H1 (cell line): ENCODE measurements at regions not wholly inside any gene's neighbourhood (a gene's known extent, or its start where the extent isn't known, plus 50 kb on each side); places are given as distances from the start of the nearest gene placed in this dataset.

Experiments
- CTCF ChIA-PET: fragments of 300-600 bp; sonication (Branson Sonifier 250); formaldehyde crosslinking; loops from one replicate; lab custom pipeline; 2021; ENCODE audit not compliant: partially characterized antibody; lab: Charles Lee
- POLR2A ChIA-PET: fragments of 300-600 bp; sonication (Branson Sonifier 250); formaldehyde crosslinking; loops from one replicate; lab custom pipeline; 2021; ENCODE audit warnings: inconsistent platforms; ENCODE audit not compliant: partially characterized antibody; lab: Charles Lee
- DNase-seq, 2 experiments: peaks; one replicate each; pipeline versions ENCODE4 v3.0.0 to v3.0.0-alpha.2; 2010 to 2022; ENCODE audit warnings: low spot score in 2 of 2, low read depth in 1 of 2, mixed read lengths in 1 of 2
- FAIRE-seq: peaks from 2 replicates; lab custom pipeline; 2011; peaks lifted over from hg19 to GRCh38; lab: Jason Lieb, UNC
- H2AFZ ChIP-seq: 2 replicates; pipeline ENCODE4 v1.8.1; 2012; ENCODE audit warnings: low read length, inconsistent platforms
- H2AK5ac ChIP-seq: 2 replicates; pipeline ENCODE4 v1.6.1; 2013; ENCODE audit warnings: low read depth, low read length
- H2BK120ac ChIP-seq: replicated peaks from 2 replicates; pipeline ENCODE3; 2013; ENCODE audit warnings: low read depth, low read length, inconsistent platforms
- H2BK12ac ChIP-seq: 2 replicates; pipeline ENCODE4 v1.6.1; 2013; ENCODE audit warnings: low read depth, low read length
- H2BK15ac ChIP-seq: 2 replicates; pipeline ENCODE4 v1.6.1; 2013; ENCODE audit warnings: low read length
- H2BK20ac ChIP-seq: 2 replicates; pipeline ENCODE4 v1.6.1; 2013; ENCODE audit warnings: low read length
- H2BK5ac ChIP-seq: 2 replicates; pipeline ENCODE4 v1.6.1; 2013; ENCODE audit warnings: low read depth, low read length
- H3K14ac ChIP-seq: 2 replicates; pipeline ENCODE4 v1.6.1; 2013; ENCODE audit warnings: inconsistent platforms; ENCODE audit not compliant: insufficient read length
- H3K18ac ChIP-seq: 2 replicates; pipeline ENCODE4 v1.6.1; 2013; ENCODE audit warnings: low read length; ENCODE audit errors: extremely low read depth
- H3K23ac ChIP-seq: 2 replicates; pipeline ENCODE4 v1.6.1; 2013; ENCODE audit warnings: inconsistent platforms; ENCODE audit not compliant: insufficient read length
- H3K23me2 ChIP-seq: 2 replicates; pipeline ENCODE4 v1.6.1; 2013; ENCODE audit warnings: low read depth, low read length
- H3K27ac ChIP-seq: 2 replicates; pipeline ENCODE4 v1.6.1; 2011; ENCODE audit warnings: low read depth, low read length, inconsistent platforms
- H3K27me3 ChIP-seq, 4 experiments: replicated peaks in 1 of 4; 1 replicate in 1 of 4; 2 replicates in 3 of 4; pipeline versions ENCODE4 v1.6.1 to v1.8.1; 2011 to 2013; ENCODE audit warnings: low read length in 3 of 4, mild to moderate bottlenecking in 3 of 4, inconsistent platforms in 2 of 4, mixed read lengths in 2 of 4, moderate library complexity in 1 of 4; ENCODE audit not compliant: control insufficient read depth in 3 of 4, insufficient read depth in 3 of 4; ENCODE audit errors: extremely low read depth in 1 of 4
- H3K36me3 ChIP-seq, 4 experiments: 2 replicates each; pipeline versions ENCODE4 v1.6.1 to v1.8.1; 2011 to 2013; ENCODE audit warnings: mild to moderate bottlenecking in 4 of 4, low read length in 3 of 4, moderate library complexity in 2 of 4, control low read depth in 1 of 4, inconsistent platforms in 1 of 4; ENCODE audit not compliant: insufficient read depth in 4 of 4, control insufficient read depth in 2 of 4
- H3K4ac ChIP-seq: replicated peaks from 2 replicates; pipeline ENCODE3; 2013; ENCODE audit warnings: low read length, low read depth, mixed read lengths, inconsistent platforms; ENCODE audit not compliant: insufficient read length
- H3K4me1 ChIP-seq, 4 experiments: replicated peaks in 1 of 4; 1 replicate in 1 of 4; 2 replicates in 3 of 4; pipeline versions ENCODE4 v1.6.1 to v1.8.1; 2011 to 2013; ENCODE audit warnings: low read length in 3 of 4, inconsistent platforms in 2 of 4, mixed read lengths in 1 of 4; ENCODE audit not compliant: insufficient read depth in 4 of 4, control insufficient read depth in 3 of 4
- H3K4me2 ChIP-seq, 2 experiments: 2 replicates each; pipeline versions ENCODE4 v1.6.1 to v1.8.1; 2011 to 2013; ENCODE audit warnings: low read depth in 2 of 2, low read length in 2 of 2, control low read depth in 1 of 2, inconsistent platforms in 1 of 2, mild to moderate bottlenecking in 1 of 2; ENCODE audit not compliant: insufficient read depth in 1 of 2
- H3K4me3 ChIP-seq, 4 experiments: fragments of 200-600, 300-600 bp in 1 of 4; sonication (generic), shearing (Covaris generic), sonication (Bioruptor Twin) in 1 of 4; 2 replicates each; pipeline versions ENCODE4 v1.5.1 to v1.8.1; 2011 to 2016; ENCODE audit warnings: low read length in 4 of 4, low read depth in 3 of 4, control low read depth in 2 of 4, inconsistent platforms in 2 of 4, mild to moderate bottlenecking in 2 of 4, mixed read lengths in 1 of 4, moderate library complexity in 1 of 4; ENCODE audit not compliant: insufficient read depth in 2 of 4; ENCODE audit errors: extremely low read depth in 1 of 4
- H3K56ac ChIP-seq: replicated peaks from 2 replicates; pipeline ENCODE3; 2013; ENCODE audit warnings: low read depth, mild to moderate bottlenecking, mixed read lengths, low read length, inconsistent platforms; ENCODE audit not compliant: insufficient read length
- H3K79me1 ChIP-seq: 2 replicates; pipeline ENCODE4 v1.6.1; 2013; ENCODE audit warnings: low read depth, low read length, control low read depth
- H3K79me2 ChIP-seq, 2 experiments: 2 replicates each; pipeline versions ENCODE4 v1.6.1 to v1.8.1; 2012 to 2013; ENCODE audit warnings: low read length in 2 of 2, mild to moderate bottlenecking in 2 of 2, inconsistent platforms in 1 of 2; ENCODE audit not compliant: insufficient read depth in 2 of 2, control insufficient read depth in 1 of 2
- H3K9ac ChIP-seq, 4 experiments: replicated peaks in 1 of 4; 1 replicate in 1 of 4; 2 replicates in 3 of 4; pipeline versions ENCODE4 v1.6.1 to v1.8.1; 2011 to 2013; ENCODE audit warnings: low read depth in 3 of 4, low read length in 3 of 4, control low read depth in 2 of 4, mild to moderate bottlenecking in 2 of 4, moderate library complexity in 2 of 4, inconsistent platforms in 1 of 4; ENCODE audit errors: extremely low read depth in 1 of 4
- H3K9me3 ChIP-seq, 2 experiments: 2 replicates each; pipeline versions ENCODE4 v1.6.1 to v1.8.1; 2012 to 2013; ENCODE audit warnings: mild to moderate bottlenecking in 2 of 2, moderate library complexity in 2 of 2, control low read depth in 1 of 2, inconsistent platforms in 1 of 2, low read depth in 1 of 2, low read length in 1 of 2, mixed read lengths in 1 of 2; ENCODE audit not compliant: insufficient read depth in 2 of 2
- H4K20me1 ChIP-seq, 2 experiments: replicated peaks in 1 of 2; 2 replicates each; pipeline versions ENCODE3 to v1.8.1; 2011 to 2013; ENCODE audit warnings: inconsistent platforms in 2 of 2, low read length in 2 of 2, mild to moderate bottlenecking in 1 of 2; ENCODE audit not compliant: insufficient read depth in 2 of 2, control insufficient read depth in 1 of 2
- H4K5ac ChIP-seq: 2 replicates; pipeline ENCODE4 v1.6.1; 2013; ENCODE audit warnings: low read length, low read depth, mixed read lengths, inconsistent platforms; ENCODE audit not compliant: insufficient read length
- H4K8ac ChIP-seq: 2 replicates; pipeline ENCODE4 v1.8.0; 2013; ENCODE audit warnings: mild to moderate bottlenecking, moderate library complexity, low read length, inconsistent platforms; ENCODE audit not compliant: insufficient read depth; ENCODE audit errors: extremely low read depth
- H4K91ac ChIP-seq: replicated peaks from 2 replicates; pipeline ENCODE3; 2013; ENCODE audit warnings: low read length, mixed read lengths, inconsistent platforms; ENCODE audit not compliant: insufficient read length
- BCL11A ChIP-seq, 2 experiments: IDR thresholded peaks; one replicate each; pipeline ENCODE4 v1.6.1; 2011; ENCODE audit warnings: low read depth in 2 of 2, low read length in 2 of 2, mild to moderate bottlenecking in 2 of 2
- EGR1 ChIP-seq: IDR thresholded peaks from 2 replicates; pipeline ENCODE4 v1.6.1; 2011; ENCODE audit warnings: low read depth, low read length, borderline replicate concordance
- JUN ChIP-seq: IDR thresholded peaks from 2 replicates; pipeline ENCODE4 v1.6.1; 2011; ENCODE audit warnings: low read depth, mild to moderate bottlenecking, improper control_type of control experiment, low read length
- MAFK ChIP-seq: IDR thresholded peaks from 2 replicates; pipeline ENCODE4 v1.6.1; 2012; ENCODE audit warnings: low read depth, mild to moderate bottlenecking, improper control_type of control experiment, low read length
- PHF8 ChIP-seq: fragments of 200-600 bp; sonication (generic); conservative IDR thresholded peaks from 2 replicates; pipeline ENCODE4 v1.7.1; 2012; ENCODE audit warnings: low read depth, mild to moderate bottlenecking, inconsistent platforms, low read length, moderate library complexity
- SUZ12 ChIP-seq: fragments of 200-600 bp; sonication (generic); IDR thresholded peaks from 2 replicates; pipeline ENCODE4 v1.6.1; 2012; ENCODE audit warnings: mild to moderate bottlenecking, inconsistent platforms, low read length, moderate library complexity, mixed read lengths
- TAF1 ChIP-seq: IDR thresholded peaks from 2 replicates; pipeline ENCODE4 v1.6.1; 2011; ENCODE audit warnings: mild to moderate bottlenecking, low read depth, low read length
- TBP ChIP-seq: IDR thresholded peaks from 2 replicates; pipeline ENCODE4 v1.6.1; 2011; ENCODE audit warnings: low read depth, low read length, improper control_type of control experiment
- TCF12 ChIP-seq: IDR thresholded peaks from 2 replicates; pipeline ENCODE4 v1.6.1; 2011; ENCODE audit warnings: low read depth, mild to moderate bottlenecking, low read length
- WGBS, 2 experiments: shearing (Covaris generic) in 1 of 2; methylation state at CpG; one replicate each; pipeline versions ENCODE4 v1.1.6 to v1.1.7; 2013 to 2015; ENCODE audit warnings: low lambda C conversion rate in 2 of 2, mixed read lengths in 2 of 2, inconsistent platforms in 1 of 2, low coverage in 1 of 2, missing lambda C conversion rate in 1 of 2; ENCODE audit not compliant: insufficient replicate concordance in 2 of 2, insufficient coverage in 1 of 2, insufficient read length in 1 of 2; ENCODE audit errors: extremely low coverage in 1 of 2, missing lambda C conversion rate in 1 of 2; 5-methylcytosine and 5-hydroxymethylcytosine counted together
- TF ChIP-seq, protein P1 (sequence below): IDR thresholded peaks from 2 replicates; pipeline ENCODE4 v1.6.1; 2012; ENCODE audit warnings: inconsistent platforms

DNA sequence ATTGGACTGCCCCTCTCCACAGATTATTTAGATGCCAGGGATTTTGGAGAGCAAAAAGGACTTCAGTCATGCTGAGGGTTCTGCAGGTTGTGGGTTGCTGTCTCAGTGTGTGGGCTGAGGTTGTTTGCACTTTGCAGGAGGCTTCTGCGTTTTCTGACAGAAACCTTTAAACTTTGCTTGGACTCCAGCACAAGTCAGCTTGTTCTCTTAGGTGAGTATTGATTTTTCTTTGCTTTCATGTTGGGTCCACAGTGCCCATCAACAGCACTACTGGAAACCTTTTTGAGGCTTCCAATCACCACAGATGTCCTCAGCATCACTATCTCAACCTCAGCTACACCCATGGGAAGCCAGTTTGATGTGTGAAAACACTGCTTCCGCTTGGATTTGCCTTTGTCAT, 764.3 kb upstream of the TSPY4 start:
- WGBS, 2 experiments, result 40% methylated on average over 2 of the region's 2 CpGs; no CpG with 5 or more reads in 1 of the 2 experiments
- no peaks in the 10 kb centered on the region for H3K79me1 ChIP-seq

More for the DNA sequence above, 764.3 kb upstream of the TSPY4 start:
- FAIRE-seq, result no peak
- H3K14ac ChIP-seq, result no peak overlapping the region
- CTCF ChIA-PET, result no interaction called here
- H3K36me3 ChIP-seq, result no peaks in the 10 kb centered on the region
- no peak overlapping the region for H3K4ac ChIP-seq
- no peak overlapping the region for H2AK5ac ChIP-seq
- H3K27ac ChIP-seq, result no peak overlapping the region
- H4K8ac ChIP-seq, result no peak overlapping the region
- TF ChIP-seq TBP, result no peak
- TF ChIP-seq BCL11A (IDR thresholded peaks at IDR 0.05; ENCODE audit: low read depth in 2 of 2, low read length in 2 of 2), result no peak
- TF ChIP-seq, protein P1, sequence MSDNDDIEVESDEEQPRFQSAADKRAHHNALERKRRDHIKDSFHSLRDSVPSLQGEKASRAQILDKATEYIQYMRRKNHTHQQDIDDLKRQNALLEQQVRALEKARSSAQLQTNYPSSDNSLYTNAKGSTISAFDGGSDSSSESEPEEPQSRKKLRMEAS, result no peak
- TF ChIP-seq SUZ12, result no peak
- TF ChIP-seq EGR1, result no peak
- no peak for TF ChIP-seq JUN
- no peak for TF ChIP-seq MAFK
- TF ChIP-seq TCF12, result no peak
- no peak for TF ChIP-seq PHF8
- no peak for TF ChIP-seq TAF1
- H3K56ac ChIP-seq, result no peak overlapping the region
- H3K4me3 ChIP-seq, result no peak overlapping the region
- H2AFZ ChIP-seq, result no peak overlapping the region
- POLR2A ChIA-PET, result no interaction called here
- H4K5ac ChIP-seq, result no peak overlapping the region
- H3K18ac ChIP-seq, result no peak overlapping the region
- peaks cover 2 to 85% of the 10 kb centered on the region in 2 experiments; a peak in 2 of 4 replicates for H3K9me3 ChIP-seq
- DNase-seq, result no peak
- H4K20me1 ChIP-seq, result no peaks in the 10 kb centered on the region
- H4K91ac ChIP-seq, result no peak overlapping the region
- no peak overlapping the region for H2BK15ac ChIP-seq
- no peak overlapping the region for H2BK5ac ChIP-seq
- H3K23ac ChIP-seq, result no peak overlapping the region
- no peak overlapping the region for H3K9ac ChIP-seq
- no peak overlapping the region for H2BK20ac ChIP-seq
- H2BK120ac ChIP-seq, result no peak overlapping the region
- no peaks in the 10 kb centered on the region for H3K4me1 ChIP-seq
- no peaks in the 10 kb centered on the region for H3K27me3 ChIP-seq
- H3K4me2 ChIP-seq, result no peak overlapping the region
- H2BK12ac ChIP-seq, result no peak overlapping the region
- H3K23me2 ChIP-seq, result no peaks in the 10 kb centered on the region
- H3K79me2 ChIP-seq, result no peaks in the 10 kb centered on the region
